Keratinocyte (primary cell): ENCODE measurements at regions not wholly inside any gene's neighbourhood (a gene's known extent, or its start where the extent isn't known, plus 50 kb on each side); places are given as distances from the start of the nearest gene placed in this dataset.

Experiments used
- DNase-seq: peaks from one replicate; pipeline ENCODE4 v3.0.0-alpha.2; 2011; ENCODE audit warnings: low read depth, missing footprints, low spot score
- FAIRE-seq: peaks from 2 replicates; lab custom pipeline; 2011; peaks lifted over from hg19 to GRCh38; lab: Jason Lieb, UNC
- H2AFZ ChIP-seq: 2 replicates; pipeline ENCODE4 v1.6.0; 2012; ENCODE audit warnings: low read length, control low read depth, inconsistent platforms; ENCODE audit not compliant: control insufficient read depth
- H3K27ac ChIP-seq: 2 replicates; pipeline ENCODE4 v1.5.1; 2011; ENCODE audit warnings: low read length; ENCODE audit not compliant: control insufficient read depth, insufficient read depth
- H3K27me3 ChIP-seq: 3 replicates; pipeline ENCODE4 v1.6.0; 2011; ENCODE audit warnings: low read length; ENCODE audit not compliant: control insufficient read depth, insufficient read depth; ENCODE audit errors: extremely low read depth
- H3K36me3 ChIP-seq, 2 experiments: 2 replicates in 1 of 2; 3 replicates in 1 of 2; pipeline ENCODE4 v1.5.1; 2011; ENCODE audit warnings: low read length in 2 of 2, mild to moderate bottlenecking in 1 of 2; ENCODE audit not compliant: control insufficient read depth in 2 of 2, insufficient read depth in 2 of 2; ENCODE audit errors: extremely low read depth in 1 of 2
- H3K4me1 ChIP-seq: 3 replicates; pipeline ENCODE4 v1.5.1; 2011; ENCODE audit warnings: low read length; ENCODE audit not compliant: control insufficient read depth, insufficient read depth; ENCODE audit errors: extremely low read depth
- H3K4me2 ChIP-seq: 3 replicates; pipeline ENCODE4 v1.6.0; 2011; ENCODE audit warnings: low read depth, low read length; ENCODE audit not compliant: control insufficient read depth, insufficient read depth; ENCODE audit errors: extremely low read depth
- H3K4me3 ChIP-seq, 3 experiments: fragments of 200-600 bp in 1 of 3; sonication (generic) in 1 of 3; 2 replicates in 2 of 3; 3 replicates in 1 of 3; pipeline ENCODE4 v1.5.1; 2011 to 2016; ENCODE audit warnings: low read length in 3 of 3, mild to moderate bottlenecking in 3 of 3, control low read depth in 2 of 3, inconsistent platforms in 1 of 3, low read depth in 1 of 3, mixed read lengths in 1 of 3, mixed run types in 1 of 3, moderate library complexity in 1 of 3; ENCODE audit not compliant: control insufficient read depth in 2 of 3, insufficient read depth in 2 of 3; ENCODE audit errors: extremely low read depth in 1 of 3
- H3K79me2 ChIP-seq: 2 replicates; pipeline ENCODE4 v1.6.0; 2012; ENCODE audit warnings: low read length; ENCODE audit not compliant: control insufficient read depth, insufficient read depth
- H3K9ac ChIP-seq: 3 replicates; pipeline ENCODE4 v1.6.0; 2011; ENCODE audit warnings: low read length; ENCODE audit not compliant: control insufficient read depth, insufficient read depth; ENCODE audit errors: extremely low read depth
- H3K9me1 ChIP-seq: 3 replicates; pipeline ENCODE4 v1.6.0; 2011; ENCODE audit warnings: low read length; ENCODE audit not compliant: control insufficient read depth, insufficient read depth; ENCODE audit errors: extremely low read depth
- H3K9me3 ChIP-seq: 2 replicates; pipeline ENCODE4 v1.5.1; 2012; ENCODE audit warnings: low read depth, low read length; ENCODE audit not compliant: control insufficient read depth
- H4K20me1 ChIP-seq: 3 replicates; pipeline ENCODE4 v1.6.0; 2011; ENCODE audit warnings: low read length; ENCODE audit not compliant: control insufficient read depth, insufficient read depth; ENCODE audit errors: extremely low read depth
- CTCF ChIP-seq, 3 experiments: IDR thresholded peaks in 1 of 3; conservative IDR thresholded peaks in 1 of 3; optimal IDR thresholded peaks in 1 of 3; 2 replicates in 2 of 3; 3 replicates in 1 of 3; pipeline versions ENCODE3 to v1.5.1; 2011; ENCODE audit warnings: low read length in 3 of 3, mild to moderate bottlenecking in 3 of 3, moderate library complexity in 2 of 3, control low read depth in 1 of 3, inconsistent platforms in 1 of 3; ENCODE audit not compliant: insufficient read depth in 2 of 3; ENCODE audit errors: extremely low read depth in 1 of 3
- EZH2 ChIP-seq: IDR thresholded peaks from one replicate; pipeline ENCODE4 v1.6.1; 2012; ENCODE audit warnings: inconsistent platforms, mild to moderate bottlenecking, low read length, moderate library complexity
- dilution Hi-C: fragments of 300-500 bp; cut with MboI; formaldehyde crosslinking; loops from one replicate; pipeline ENCODE4 v1.7.0; 2020; ENCODE audit warnings: low sequenced_read_pairs; ENCODE audit not compliant: extremely low pct_ligation_motif_present

GRCh38 chr1:195790514-195791168 is 817.6 kb downstream of the KCNT2 start:
- Histone ChIP-seq H3K9me1 (no peaks in the 10 kb centered on the region), H3K27ac (no peak overlapping the region), H4K20me1 (no peaks in the 10 kb centered on the region), H3K4me1 (no peaks in the 10 kb centered on the region), H3K4me3 (no peak overlapping the region), H2AFZ (no peak overlapping the region), H3K9ac (no peak overlapping the region), H3K27me3 (no peaks in the 10 kb centered on the region), H3K36me3 (no peaks in the 10 kb centered on the region), H3K79me2 (no peaks in the 10 kb centered on the region), H3K9me3 (peaks cover 1% of the 10 kb centered on the region), H3K4me2 (no peak overlapping the region)
- TF ChIP-seq EZH2 (no peak), CTCF (optimal IDR thresholded peaks at IDR 0.05 in 1 of 3, IDR thresholded peaks at IDR 0.05 in 1 of 3, conservative IDR thresholded peaks at IDR 0.05 in 1 of 3; ENCODE audit: extremely low read depth in 1 of 3, insufficient read depth in 2 of 3, low read length in 3 of 3) (no peak)
- DNase-seq, result no peak
- dilution Hi-C loops, result no loop called here
- no peak for FAIRE-seq

- Histone ChIP-seq H4K20me1 (no peaks in the 10 kb centered on the region), H2AFZ (no peak overlapping the region), H3K27me3 (no peaks in the 10 kb centered on the region), H3K79me2 (no peaks in the 10 kb centered on the region), H3K4me1 (no peaks in the 10 kb centered on the region), H3K36me3 (no peaks in the 10 kb centered on the region), H3K4me3 (no peak overlapping the region), H3K4me2 (no peak overlapping the region), H3K27ac (no peak overlapping the region), H3K9me1 (no peaks in the 10 kb centered on the region), H3K9me3 (peaks cover 1% of the 10 kb centered on the region), H3K9ac (no peak overlapping the region)
- TF ChIP-seq CTCF (optimal IDR thresholded peaks at IDR 0.05 in 1 of 3, IDR thresholded peaks at IDR 0.05 in 1 of 3, conservative IDR thresholded peaks at IDR 0.05 in 1 of 3; ENCODE audit: extremely low read depth in 1 of 3, insufficient read depth in 2 of 3, low read length in 3 of 3), result no peak
- no peak for TF ChIP-seq EZH2
- FAIRE-seq (no peak), DNase-seq (no peak)
- dilution Hi-C loops, result no loop called here
Observed at GRCh38 chr1:195789321-195789720, 818.9 kb downstream of the KCNT2 start.
